MCF 10A (cell line): ENCODE measurements at regions not wholly inside any gene's neighbourhood (a gene's known extent, or its start where the extent isn't known, plus 50 kb on each side); places are given as distances from the start of the nearest gene placed in this dataset.

Experiments
- BruUV-seq: library from RNA; stranded (reverse); fragments of 400-500 nt; replicated peaks from 2 replicates; lab custom pipeline; 2021; lab: Mats Ljungman, UMichigan
- CTCF ChIA-PET: fragments of 300-600 bp; sonication (Branson Sonifier 250); formaldehyde crosslinking; extraction: SDS; loops from one replicate; lab custom pipeline; 2021; ENCODE audit warnings: antibody characterized with exemption, inconsistent platforms; lab: Yijun Ruan, JAX
- POLR2A ChIA-PET: fragments of 300-600, 350-650 bp; sonication (Branson Sonifier 250); formaldehyde crosslinking; extraction: SDS; loops from one replicate; lab custom pipeline; 2020; ENCODE audit warnings: antibody characterized with exemption, inconsistent platforms; lab: Yijun Ruan, JAX
- DNase-seq: peaks from one replicate; pipeline ENCODE4 v3.0.0-alpha.2; 2018; ENCODE audit not compliant: unreplicated experiment
- H3K27ac Mint-ChIP-seq: one replicate; pipeline ENCODE4 v1.8.0; 2022; ENCODE audit warnings: mild to moderate bottlenecking, low read depth, mixed read lengths; ENCODE audit not compliant: unreplicated experiment
- H3K27me3 Mint-ChIP-seq: one replicate; pipeline ENCODE4 v1.8.0; 2022; ENCODE audit warnings: mixed read lengths; ENCODE audit not compliant: insufficient read depth, unreplicated experiment
- H3K36me3 Mint-ChIP-seq: one replicate; pipeline ENCODE4 v1.8.0; 2022; ENCODE audit warnings: mild to moderate bottlenecking, moderate library complexity, mixed read lengths; ENCODE audit not compliant: insufficient read depth, unreplicated experiment
- H3K4me1 Mint-ChIP-seq: one replicate; pipeline ENCODE4 v1.8.0; 2022; ENCODE audit warnings: mixed read lengths; ENCODE audit not compliant: insufficient read depth, unreplicated experiment
- H3K4me3 Mint-ChIP-seq: one replicate; pipeline ENCODE4 v1.8.0; 2022; ENCODE audit warnings: mild to moderate bottlenecking, moderate library complexity, mixed read lengths; ENCODE audit not compliant: unreplicated experiment
- H3K9me3 Mint-ChIP-seq: one replicate; pipeline ENCODE4 v1.8.0; 2022; ENCODE audit warnings: mixed read lengths; ENCODE audit not compliant: unreplicated experiment
- CTCF ChIP-seq: fragments of 200-600 bp; IDR thresholded peaks from one replicate; pipeline ENCODE4 v1.8.0; 2022; ENCODE audit warnings: antibody characterized with exemption, mild to moderate bottlenecking; ENCODE audit not compliant: unreplicated experiment
- intact Hi-C: fragments of 100-400 bp; cut with micrococcal nuclease; formaldehyde crosslinking; loops from 2 replicates; pipeline ENCODE4 v1.14.1; 2022

- Mint-ChIP-seq H3K27ac (no peak overlapping the region), H3K36me3 (peaks cover 6% of the 10 kb centered on the region), H3K4me1 (peaks cover 11% of the 10 kb centered on the region), H3K27me3 (no peaks in the 10 kb centered on the region), H3K4me3 (no peak overlapping the region), H3K9me3 (peaks cover 19% of the 10 kb centered on the region)
- no TSS peak for BruUV-seq
- ChIA-PET CTCF (no interaction called here), POLR2A (no interaction called here)
- intact Hi-C loops = no loop called here
- no peak for TF ChIP-seq CTCF
- no peak for DNase-seq
Observed at GRCh38 chr7:98559219-98559618, 57.9 kb upstream of the NPTX2 start.

- peaks cover 6% of the 10 kb centered on the region for H3K36me3 Mint-ChIP-seq
- no TSS peak for BruUV-seq
- no peak for DNase-seq
- CTCF ChIA-PET = no interaction called here
- peaks cover 19% of the 10 kb centered on the region for H3K9me3 Mint-ChIP-seq
- no peak overlapping the region for H3K27ac Mint-ChIP-seq
- peaks cover 11% of the 10 kb centered on the region for H3K4me1 Mint-ChIP-seq
- intact Hi-C loops = no loop called here
- no peaks in the 10 kb centered on the region for H3K27me3 Mint-ChIP-seq
- POLR2A ChIA-PET = no interaction called here
- no peak overlapping the region for H3K4me3 Mint-ChIP-seq
- TF ChIP-seq CTCF = no peak
Observed at GRCh38 chr7:98557538-98558031, 59.5 kb upstream of the NPTX2 start.

- no peaks in the 10 kb centered on the region for H3K27me3 Mint-ChIP-seq
- no peak for DNase-seq
- H3K4me3 Mint-ChIP-seq = no peak overlapping the region
- peaks cover 6% of the 10 kb centered on the region for H3K36me3 Mint-ChIP-seq
- POLR2A ChIA-PET = interaction anchor here (1.2 kb wide), 1 partner anchor 10 kb away, joined by 3 read pairs; no protein-coding TSS in a partner anchor
- no peak for TF ChIP-seq CTCF
- intact Hi-C loops = no loop called here
- BruUV-seq = no TSS peak
- H3K9me3 Mint-ChIP-seq = peaks cover 17% of the 10 kb centered on the region
- H3K27ac Mint-ChIP-seq = no peak overlapping the region
- H3K4me1 Mint-ChIP-seq = peaks cover 11% of the 10 kb centered on the region
- CTCF ChIA-PET = interaction anchor here (0.7 kb wide), 1 partner anchor 12 kb away, joined by 3 read pairs; no protein-coding TSS in a partner anchor
Observed at GRCh38 chr7:98556288-98556687, 60.8 kb upstream of the NPTX2 start.

GRCh38 chr7:98555403-98555802 is 61.7 kb upstream of the NPTX2 start:
- peaks cover 2% of the 10 kb centered on the region for H3K4me1 Mint-ChIP-seq
- no peak overlapping the region for H3K27ac Mint-ChIP-seq
- no peak for TF ChIP-seq CTCF
- H3K9me3 Mint-ChIP-seq = peaks cover 8% of the 10 kb centered on the region
- ChIA-PET POLR2A (no interaction called here), CTCF (interaction anchor here (0.6 kb wide), 1 partner anchor 44 kb away, joined by 3 read pairs; no protein-coding TSS in a partner anchor)
- peak; percentile 40 for DNase-seq
- no TSS peak for BruUV-seq
- peaks cover 6% of the 10 kb centered on the region for H3K36me3 Mint-ChIP-seq
- intact Hi-C loops = no loop called here
- H3K27me3 Mint-ChIP-seq = no peaks in the 10 kb centered on the region
- H3K4me3 Mint-ChIP-seq = no peak overlapping the region
